HS-5 (cell line): ENCODE measurements at regions not wholly inside any gene's neighbourhood (a gene's known extent, or its start where the extent isn't known, plus 50 kb on each side); places are given as distances from the start of the nearest gene placed in this dataset.

Experiments
- DNase-seq: peaks from one replicate; pipeline ENCODE4 v3.0.0-alpha.2; 2012; ENCODE audit warnings: low read depth

- DNase-seq, result no peak
These were observed 216.2 kb upstream of the HS6ST1 start for GRCh38 chr2:128534688-128535392.

- peak; percentile 13 for DNase-seq
These were observed 217.3 kb upstream of the HS6ST1 start for GRCh38 chr2:128535953-128536352.

- DNase-seq, result peak; percentile 43
These were observed 218.4 kb upstream of the HS6ST1 start for GRCh38 chr2:128536925-128537620.

- DNase-seq, result no peak
These were observed 219.0 kb upstream of the HS6ST1 start for GRCh38 chr2:128537646-128538045.

- no peak for DNase-seq
These were observed 219.7 kb upstream of the HS6ST1 start for GRCh38 chr2:128538396-128538795.

GRCh38 chr2:128540670-128541069 lies 222.0 kb upstream of the HS6ST1 start:
- DNase-seq, result no peak

- DNase-seq, result no peak
These were observed 222.8 kb upstream of the HS6ST1 start for GRCh38 chr2:128541448-128541847.

GRCh38 chr2:128543036-128543435 lies 224.4 kb upstream of the HS6ST1 start:
- no peak for DNase-seq

GRCh38 chr2:128543646-128544045 lies 225.0 kb upstream of the HS6ST1 start:
- no peak for DNase-seq

GRCh38 chr2:128544321-128545037 lies 225.8 kb upstream of the HS6ST1 start:
- no peak for DNase-seq

- DNase-seq, result no peak
These were observed 226.4 kb upstream of the HS6ST1 start for GRCh38 chr2:128545085-128545484.

GRCh38 chr2:128545829-128546228 lies 227.2 kb upstream of the HS6ST1 start:
- no peak for DNase-seq

GRCh38 chr2:128547667-128548066 lies 229.0 kb upstream of the HS6ST1 start:
- no peak for DNase-seq

GRCh38 chr2:128548461-128548891 lies 229.8 kb upstream of the HS6ST1 start:
- no peak for DNase-seq

GRCh38 chr2:128549094-128549493 lies 230.4 kb upstream of the HS6ST1 start:
- DNase-seq, result no peak

GRCh38 chr2:128549646-128550260 lies 231.1 kb upstream of the HS6ST1 start:
- DNase-seq, result no peak

- DNase-seq, result no peak
These were observed 231.7 kb upstream of the HS6ST1 start for GRCh38 chr2:128550389-128550788.

- no peak for DNase-seq
These were observed 232.2 kb upstream of the HS6ST1 start for GRCh38 chr2:128550801-128551416.

- DNase-seq, result no peak
These were observed 232.8 kb upstream of the HS6ST1 start for GRCh38 chr2:128551435-128551834.

- no peak for DNase-seq
These were observed 233.6 kb upstream of the HS6ST1 start for GRCh38 chr2:128552141-128552805.

- no peak for DNase-seq
These were observed 234.3 kb upstream of the HS6ST1 start for GRCh38 chr2:128552806-128553551.
